NT2/D1 (cell line): ENCODE measurements at regions not wholly inside any gene's neighbourhood (a gene's known extent, or its start where the extent isn't known, plus 50 kb on each side); places are given as distances from the start of the nearest gene placed in this dataset.

ENCODE experiments used
- SUZ12 ChIP-seq: IDR thresholded peaks from 2 replicates; pipeline ENCODE4 v1.6.1; 2011; ENCODE audit not compliant: insufficient read length, insufficient read depth; ENCODE audit errors: extremely low read depth
- YY1 ChIP-seq: IDR thresholded peaks from 2 replicates; pipeline ENCODE4 v1.6.1; 2011; ENCODE audit not compliant: insufficient read length, insufficient read depth
- ZNF274 ChIP-seq: IDR thresholded peaks from 2 replicates; pipeline ENCODE4 v1.6.1; 2011; ENCODE audit warnings: mild to moderate bottlenecking, low read depth, low read length

DNA sequence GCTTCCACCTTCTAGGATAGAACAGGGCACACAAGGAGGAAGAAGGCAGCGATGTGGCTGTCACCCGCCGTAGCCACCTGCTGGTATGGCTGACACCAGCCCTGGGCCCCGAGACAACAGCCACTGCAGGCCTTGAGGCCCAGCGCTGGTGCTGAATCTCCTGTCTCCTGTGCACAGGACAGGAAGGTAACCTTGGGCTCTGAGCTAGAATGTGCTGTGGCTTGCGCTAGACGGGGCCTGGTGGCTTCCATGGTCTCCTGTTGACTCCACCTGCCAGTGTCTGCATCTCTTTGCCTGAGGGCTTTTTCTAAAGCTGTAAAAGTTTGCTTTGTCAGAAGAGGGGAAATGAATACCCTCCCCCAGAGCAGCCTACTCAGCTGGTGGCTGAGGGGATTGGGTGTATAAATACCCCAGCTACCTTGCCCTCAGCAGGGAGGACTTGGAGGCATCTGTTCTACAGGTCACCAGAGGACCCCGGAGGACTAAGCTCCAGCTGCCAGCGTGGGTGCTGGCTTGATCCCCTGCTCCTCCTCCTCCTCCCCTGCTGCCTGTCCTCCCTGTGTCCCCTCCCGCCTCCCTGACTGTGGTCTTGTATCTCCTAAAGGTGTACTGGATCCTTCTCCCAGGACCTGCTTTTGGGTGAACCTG is 76.1 kb upstream of the SDK2 start:
- no peak for TF ChIP-seq SUZ12
- TF ChIP-seq ZNF274 = no peak
- no peak for TF ChIP-seq YY1
